IPS-NIHi7 (cell line): ENCODE measurements at regions not wholly inside any gene's neighbourhood (a gene's known extent, or its start where the extent isn't known, plus 50 kb on each side); places are given as distances from the start of the nearest gene placed in this dataset.

Experiments used
- DNase-seq: peaks from one replicate; pipeline ENCODE4 v3.0.0; 2012; ENCODE audit warnings: mixed read lengths; ENCODE audit errors: extremely low spot score

- no peak for DNase-seq
Observed at GRCh38 chr9:13756943-13757342, 477.5 kb upstream of the MPDZ start.

GRCh38 chr9:13755551-13755950 lies 476.1 kb upstream of the MPDZ start:
- DNase-seq, result no peak

GRCh38 chr9:13750639-13751038 lies 471.1 kb upstream of the MPDZ start:
- DNase-seq, result no peak

- DNase-seq, result no peak
Observed at GRCh38 chr9:13750061-13750460, 470.6 kb upstream of the MPDZ start.

- DNase-seq, result no peak
Observed at GRCh38 chr9:13746876-13747275, 467.4 kb upstream of the MPDZ start.

GRCh38 chr9:13744261-13744901 lies 464.9 kb upstream of the MPDZ start:
- DNase-seq, result no peak

GRCh38 chr9:13737885-13738284 lies 458.4 kb upstream of the MPDZ start:
- no peak for DNase-seq

GRCh38 chr9:13735181-13735580 lies 455.7 kb upstream of the MPDZ start:
- DNase-seq, result no peak

GRCh38 chr9:13734601-13735000 lies 455.1 kb upstream of the MPDZ start:
- DNase-seq, result no peak

- DNase-seq, result no peak
Observed at GRCh38 chr9:13732290-13732689, 452.8 kb upstream of the MPDZ start.

- no peak for DNase-seq
Observed at GRCh38 chr9:13731637-13732036, 452.1 kb upstream of the MPDZ start.

GRCh38 chr9:13729955-13730354 lies 450.5 kb upstream of the MPDZ start:
- no peak for DNase-seq

- DNase-seq, result no peak
Observed at GRCh38 chr9:13728917-13729811, 449.7 kb upstream of the MPDZ start.

- no peak for DNase-seq
Observed at GRCh38 chr9:13728131-13728530, 448.6 kb upstream of the MPDZ start.

- no peak for DNase-seq
Observed at GRCh38 chr9:13726746-13727145, 447.3 kb upstream of the MPDZ start.

GRCh38 chr9:13725516-13725915 lies 446.0 kb upstream of the MPDZ start:
- no peak for DNase-seq

GRCh38 chr9:13721481-13722235 lies 442.2 kb upstream of the MPDZ start:
- no peak for DNase-seq

- DNase-seq, result no peak
Observed at GRCh38 chr9:13719981-13720676, 440.6 kb upstream of the MPDZ start.

- no peak for DNase-seq
Observed at GRCh38 chr9:13719446-13719845, 440.0 kb upstream of the MPDZ start.

GRCh38 chr9:13718539-13718938 lies 439.0 kb upstream of the MPDZ start:
- no peak for DNase-seq

GRCh38 chr9:13718086-13718485 lies 438.6 kb upstream of the MPDZ start:
- no peak for DNase-seq
